ENCODE measurements at regions not wholly inside any gene's neighbourhood (a gene's known extent, or its start where the extent isn't known, plus 50 kb on each side); places are given as distances from the start of the nearest gene placed in this dataset.
"Not testable (repeated sequence)": the region's sequence is repeated elsewhere in the genome, so short reads cannot be mapped to it uniquely, and the experiment has no call there.

DNA sequence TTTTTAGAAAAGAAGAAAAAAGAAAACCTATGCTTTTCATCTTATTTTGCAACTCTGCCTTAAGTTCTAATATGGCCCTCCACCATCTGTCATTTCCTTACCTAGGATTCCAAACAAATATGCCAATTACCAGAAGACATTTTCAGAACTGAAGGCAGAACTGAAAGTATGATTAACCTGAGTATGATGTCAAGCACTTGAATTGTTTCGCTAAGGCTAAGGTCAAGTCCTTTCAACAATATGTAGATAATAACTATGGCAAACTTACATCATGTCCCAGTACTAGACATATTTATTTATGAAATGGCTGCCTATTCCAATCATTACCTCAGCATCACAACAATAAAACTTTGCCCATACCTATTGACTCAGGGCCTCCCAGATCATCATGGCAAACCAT lies 91.0 kb downstream of the OR13H1 start:
- Histone ChIP-seq H3K4me1 (ENCODE audit: control insufficient read depth in 1 of 2, low read depth in 2 of 2) (no peaks in the 10 kb centered on the region), H3K27me3 (replicated peaks; ENCODE audit: insufficient read depth) (no peaks in the 10 kb centered on the region), H3K27ac (no peak overlapping the region), H3K9me3 (no peaks in the 10 kb centered on the region), H3K36me3 (no peaks in the 10 kb centered on the region), H3K4me3 (no peak overlapping the region)
- TF ChIP-seq, protein P1, sequence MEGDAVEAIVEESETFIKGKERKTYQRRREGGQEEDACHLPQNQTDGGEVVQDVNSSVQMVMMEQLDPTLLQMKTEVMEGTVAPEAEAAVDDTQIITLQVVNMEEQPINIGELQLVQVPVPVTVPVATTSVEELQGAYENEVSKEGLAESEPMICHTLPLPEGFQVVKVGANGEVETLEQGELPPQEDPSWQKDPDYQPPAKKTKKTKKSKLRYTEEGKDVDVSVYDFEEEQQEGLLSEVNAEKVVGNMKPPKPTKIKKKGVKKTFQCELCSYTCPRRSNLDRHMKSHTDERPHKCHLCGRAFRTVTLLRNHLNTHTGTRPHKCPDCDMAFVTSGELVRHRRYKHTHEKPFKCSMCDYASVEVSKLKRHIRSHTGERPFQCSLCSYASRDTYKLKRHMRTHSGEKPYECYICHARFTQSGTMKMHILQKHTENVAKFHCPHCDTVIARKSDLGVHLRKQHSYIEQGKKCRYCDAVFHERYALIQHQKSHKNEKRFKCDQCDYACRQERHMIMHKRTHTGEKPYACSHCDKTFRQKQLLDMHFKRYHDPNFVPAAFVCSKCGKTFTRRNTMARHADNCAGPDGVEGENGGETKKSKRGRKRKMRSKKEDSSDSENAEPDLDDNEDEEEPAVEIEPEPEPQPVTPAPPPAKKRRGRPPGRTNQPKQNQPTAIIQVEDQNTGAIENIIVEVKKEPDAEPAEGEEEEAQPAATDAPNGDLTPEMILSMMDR (IDR thresholded peaks at IDR 0.05): no peak
- DNase-seq (ENCODE audit: low spot score) (no peak), ATAC-seq (ENCODE audit: insufficient number of reproducible peaks, low FRiP score, low read depth) (no peak)

DNA sequence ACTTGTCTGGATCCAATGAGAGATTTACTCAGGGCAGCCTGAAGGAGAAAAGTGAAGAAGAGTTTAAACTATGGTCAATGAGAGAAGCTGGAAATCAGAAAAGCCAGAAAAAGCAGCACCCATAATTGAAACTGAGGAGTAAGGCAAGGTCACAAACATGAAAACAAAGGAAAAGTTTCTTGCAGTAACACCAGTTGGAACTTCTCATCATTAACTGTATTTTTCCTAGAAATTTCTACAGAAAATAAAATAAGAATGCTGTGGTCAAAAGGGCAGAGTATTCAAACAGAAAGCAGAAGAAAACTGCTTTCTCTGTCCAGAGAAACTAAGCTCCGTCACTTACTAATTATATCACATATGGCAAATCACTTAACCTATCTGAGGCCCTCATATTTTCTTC lies 102.2 kb downstream of the OR13H1 start:
- Histone ChIP-seq H3K27ac (no peak overlapping the region), H3K9me3 (no peaks in the 10 kb centered on the region), H3K27me3 (replicated peaks; ENCODE audit: insufficient read depth) (no peaks in the 10 kb centered on the region), H3K4me3 (no peak overlapping the region), H3K4me1 (ENCODE audit: control insufficient read depth in 1 of 2, low read depth in 2 of 2) (no peaks in the 10 kb centered on the region), H3K36me3 (no peaks in the 10 kb centered on the region)
- no peak for ATAC-seq (ENCODE audit: insufficient number of reproducible peaks, low FRiP score, low read depth)
- no peak for DNase-seq (ENCODE audit: low spot score)
- TF ChIP-seq, protein P1 (IDR thresholded peaks at IDR 0.05): no peak

GRCh38 chrX:131649741-131650140 lies 105.9 kb downstream of the OR13H1 start:
- Histone ChIP-seq H3K9me3 (no peaks in the 10 kb centered on the region), H3K36me3 (no peaks in the 10 kb centered on the region), H3K27ac (no peak overlapping the region), H3K27me3 (replicated peaks; ENCODE audit: insufficient read depth) (no peaks in the 10 kb centered on the region), H3K4me3 (no peak overlapping the region), H3K4me1 (ENCODE audit: control insufficient read depth in 1 of 2, low read depth in 2 of 2) (no peaks in the 10 kb centered on the region)
- DNase-seq (ENCODE audit: low spot score) (no peak), ATAC-seq (ENCODE audit: insufficient number of reproducible peaks, low FRiP score, low read depth) (no peak)
- TF ChIP-seq, protein P1 (IDR thresholded peaks at IDR 0.05): no peak

GRCh38 chrX:131650637-131651410 lies 107.0 kb downstream of the OR13H1 start:
- Histone ChIP-seq H3K36me3 (no peaks in the 10 kb centered on the region), H3K27me3 (replicated peaks; ENCODE audit: insufficient read depth) (no peaks in the 10 kb centered on the region), H3K4me1 (ENCODE audit: control insufficient read depth in 1 of 2, low read depth in 2 of 2) (no peaks in the 10 kb centered on the region), H3K27ac (no peak overlapping the region), H3K4me3 (no peak overlapping the region), H3K9me3 (no peaks in the 10 kb centered on the region)
- no peak for ATAC-seq (ENCODE audit: insufficient number of reproducible peaks, low FRiP score, low read depth)
- TF ChIP-seq, protein P1 (IDR thresholded peaks at IDR 0.05): no peak
- DNase-seq (ENCODE audit: low spot score): no peak

GRCh38 chrX:131663726-131664125 lies 119.9 kb downstream of the OR13H1 start:
- H3K36me3 ChIP-seq; H3K9me3 ChIP-seq; H3K4me3 ChIP-seq; DNase-seq (ENCODE audit: low spot score); ATAC-seq (ENCODE audit: insufficient number of reproducible peaks, low FRiP score, low read depth); H3K4me1 ChIP-seq (ENCODE audit: control insufficient read depth in 1 of 2, low read depth in 2 of 2); H3K27ac ChIP-seq; H3K27me3 ChIP-seq (replicated peaks; ENCODE audit: insufficient read depth): not testable (repeated sequence)

DNA sequence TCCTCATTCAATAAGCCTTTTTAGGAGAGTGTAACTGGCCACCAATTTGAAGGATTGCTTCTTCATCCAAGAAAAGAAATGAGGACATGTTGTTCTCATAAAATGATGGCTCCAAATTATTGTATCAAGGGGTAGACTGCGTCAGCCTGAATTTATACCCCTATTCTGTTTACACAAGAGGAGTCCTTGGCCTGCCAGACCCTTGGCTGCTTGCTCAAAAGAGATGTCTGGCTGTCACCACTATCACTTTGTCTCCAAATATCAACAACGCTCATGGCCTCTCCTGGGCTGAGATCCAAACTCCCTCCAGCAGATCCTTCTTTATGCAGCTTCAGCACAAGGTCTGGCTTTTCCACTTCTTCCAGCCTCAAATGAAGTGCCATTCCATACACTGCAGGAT lies 127.9 kb downstream of the OR13H1 start:
- DNase-seq (ENCODE audit: low spot score): no peak

More for the DNA sequence above, 127.9 kb downstream of the OR13H1 start:
- TF ChIP-seq, protein P1 (IDR thresholded peaks at IDR 0.05): no peak
- H3K4me3 ChIP-seq: no peak overlapping the region
- no peaks in the 10 kb centered on the region for H3K4me1 ChIP-seq (ENCODE audit: control insufficient read depth in 1 of 2, low read depth in 2 of 2)
- no peaks in the 10 kb centered on the region for H3K9me3 ChIP-seq
- H3K27ac ChIP-seq: no peak overlapping the region
- H3K36me3 ChIP-seq: no peaks in the 10 kb centered on the region
- H3K27me3 ChIP-seq (replicated peaks; ENCODE audit: insufficient read depth): no peaks in the 10 kb centered on the region
- ATAC-seq (ENCODE audit: insufficient number of reproducible peaks, low FRiP score, low read depth): no peak
